ENCODE measurements at regions not wholly inside any gene's neighbourhood (a gene's known extent, or its start where the extent isn't known, plus 50 kb on each side); places are given as distances from the start of the nearest gene placed in this dataset.

DNA sequence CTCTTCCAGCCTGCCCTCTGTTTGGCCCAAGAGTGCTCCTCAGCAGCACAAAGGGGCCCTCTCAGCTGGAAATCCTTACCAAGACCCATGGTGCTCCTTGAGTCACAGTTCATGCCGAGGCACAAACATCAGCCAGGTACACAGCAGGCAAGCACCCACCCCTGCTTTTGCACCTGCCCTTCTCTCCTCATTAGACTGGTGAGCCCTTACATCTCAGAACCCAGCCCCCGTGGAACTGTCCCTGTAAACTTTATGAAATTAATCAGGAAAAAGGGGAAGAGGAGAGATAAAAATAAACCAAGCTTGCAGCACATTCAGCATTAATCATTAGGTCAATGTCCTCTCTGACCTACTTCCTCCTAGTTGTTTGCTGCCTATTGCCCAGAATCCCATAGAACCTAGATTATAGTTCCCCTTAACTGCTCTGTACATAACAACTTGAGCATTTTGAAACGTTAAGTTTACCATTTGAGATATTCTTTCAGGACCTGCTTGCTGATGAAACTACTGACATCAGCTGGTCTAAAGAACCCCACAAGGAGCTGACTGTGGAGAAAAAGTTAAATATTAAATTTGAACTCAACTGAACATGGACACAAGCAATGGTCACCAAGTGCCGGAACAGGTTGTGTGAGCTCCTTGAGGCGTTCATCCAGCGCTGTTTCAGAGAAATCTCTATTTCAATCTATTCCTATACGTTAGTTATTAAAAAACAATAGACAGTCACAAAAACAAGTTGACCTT lies 738.4 kb downstream of the MATN1 start:
- no peak overlapping the region for H3K4me3 Mint-ChIP-seq
- no peaks in the 10 kb centered on the region for H3K9me3 Mint-ChIP-seq
- no peaks in the 10 kb centered on the region for H3K4me1 Mint-ChIP-seq (ENCODE audit: low read depth)
- no peaks in the 10 kb centered on the region for H3K36me3 Mint-ChIP-seq (ENCODE audit: low read depth)
- intact Hi-C loops (cut with micrococcal nuclease): no loop called here
- no peak overlapping the region for H3K27ac Mint-ChIP-seq
- H3K27me3 Mint-ChIP-seq (ENCODE audit: insufficient read depth): no peaks in the 10 kb centered on the region
- DNase-seq (ENCODE audit: low spot score): no peak

DNA sequence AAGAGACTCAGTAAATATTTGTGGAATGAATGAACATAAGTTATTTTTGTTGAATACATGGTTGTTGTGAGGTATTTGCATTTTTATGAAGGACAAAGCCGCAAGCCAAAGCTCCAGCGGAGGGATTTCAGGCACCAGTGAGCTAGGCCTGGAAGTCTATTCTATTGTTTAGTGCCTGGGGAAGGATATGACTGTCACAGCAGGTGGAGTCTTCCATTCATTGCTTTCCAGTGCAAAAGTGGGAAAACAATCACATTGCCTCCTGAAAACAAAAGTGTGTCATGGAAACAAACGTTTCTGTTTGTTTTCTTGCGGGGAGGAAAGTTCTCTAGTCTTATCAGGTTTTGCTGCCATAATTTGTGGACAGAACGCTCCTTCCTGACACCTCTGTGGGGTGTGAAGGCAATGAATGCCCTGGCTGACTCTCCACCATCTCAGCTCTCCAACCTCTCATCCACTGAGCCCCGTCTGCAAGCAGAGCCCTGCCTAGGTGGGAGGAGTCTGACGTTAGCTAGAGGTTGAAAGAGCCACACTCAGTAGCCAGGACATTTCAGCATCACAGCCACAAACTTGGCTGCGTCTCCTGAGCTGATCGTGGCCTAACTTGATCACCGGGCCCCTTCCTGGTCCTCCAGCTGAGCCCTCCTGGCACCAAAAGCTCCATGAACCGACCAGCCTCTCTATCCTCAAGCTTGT lies 739.1 kb downstream of the MATN1 start:
- DNase-seq (ENCODE audit: low spot score): no peak
- H3K27me3 Mint-ChIP-seq (ENCODE audit: insufficient read depth): no peaks in the 10 kb centered on the region
- no peaks in the 10 kb centered on the region for H3K9me3 Mint-ChIP-seq
- H3K4me3 Mint-ChIP-seq: no peak overlapping the region
- H3K27ac Mint-ChIP-seq: no peak overlapping the region
- H3K36me3 Mint-ChIP-seq (ENCODE audit: low read depth): no peaks in the 10 kb centered on the region
- no peaks in the 10 kb centered on the region for H3K4me1 Mint-ChIP-seq (ENCODE audit: low read depth)
- intact Hi-C loops (cut with micrococcal nuclease): no loop called here

DNA sequence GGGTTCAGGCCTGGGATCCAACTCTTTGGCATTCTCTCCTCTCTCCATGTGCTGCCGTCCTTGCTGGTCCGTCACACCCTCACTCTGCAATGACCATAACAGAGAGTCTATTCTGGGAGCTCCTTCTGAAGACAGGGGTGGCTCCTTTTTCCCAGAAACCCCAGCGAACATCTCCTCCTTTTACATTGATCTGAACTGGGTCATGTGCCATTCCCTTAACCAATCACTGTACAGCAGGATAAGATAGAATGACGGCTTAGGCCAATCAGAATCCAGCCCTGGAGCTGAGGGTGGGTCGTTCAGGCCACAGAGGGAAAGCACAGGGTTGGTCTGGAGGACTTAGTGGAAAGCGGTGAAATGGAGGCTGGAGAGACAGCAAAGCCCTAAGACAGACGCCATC lies 740.1 kb downstream of the MATN1 start:
- intact Hi-C loops (cut with micrococcal nuclease): no loop called here
- DNase-seq (ENCODE audit: low spot score): no peak
- no peaks in the 10 kb centered on the region for H3K27me3 Mint-ChIP-seq (ENCODE audit: insufficient read depth)
- no peaks in the 10 kb centered on the region for H3K4me1 Mint-ChIP-seq (ENCODE audit: low read depth)
- H3K27ac Mint-ChIP-seq: no peak overlapping the region
- H3K36me3 Mint-ChIP-seq (ENCODE audit: low read depth): no peaks in the 10 kb centered on the region
- no peak overlapping the region for H3K4me3 Mint-ChIP-seq
- no peaks in the 10 kb centered on the region for H3K9me3 Mint-ChIP-seq

DNA sequence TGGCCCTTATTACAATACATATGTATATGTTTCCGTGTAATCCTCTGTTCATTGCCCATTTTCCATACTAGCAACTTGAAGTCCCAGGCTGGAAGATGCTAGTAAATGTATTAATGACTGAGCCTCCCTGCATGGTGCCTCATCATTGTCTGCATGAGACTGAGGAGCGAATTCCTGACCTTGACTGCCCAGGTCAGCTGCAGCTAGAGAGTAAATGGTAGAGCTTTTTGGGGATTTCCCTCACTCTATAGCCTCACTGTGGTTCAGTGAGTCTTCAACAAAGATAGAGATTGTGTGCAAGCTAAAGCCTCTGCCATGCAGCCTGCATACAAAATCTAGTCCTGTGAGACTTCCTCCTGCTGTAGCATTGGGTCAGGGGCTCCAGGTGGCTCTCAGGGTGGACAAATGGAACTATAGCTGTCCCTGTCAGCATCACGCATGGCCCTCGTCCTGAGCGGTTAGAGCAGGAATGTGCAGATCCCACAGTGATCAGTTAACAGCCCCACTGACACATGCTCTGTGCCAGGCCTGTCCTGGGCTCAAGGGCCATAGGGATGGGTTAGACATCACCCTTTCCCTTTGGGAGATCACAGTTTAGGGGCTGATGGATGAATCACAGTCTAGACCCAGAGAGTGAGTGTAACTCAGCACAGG lies 741.7 kb downstream of the MATN1 start:
- no peak for DNase-seq (ENCODE audit: low spot score)
- no peak overlapping the region for H3K4me3 Mint-ChIP-seq
- H3K27me3 Mint-ChIP-seq (ENCODE audit: insufficient read depth): no peaks in the 10 kb centered on the region
- intact Hi-C loops (cut with micrococcal nuclease): no loop called here
- no peaks in the 10 kb centered on the region for H3K4me1 Mint-ChIP-seq (ENCODE audit: low read depth)
- H3K27ac Mint-ChIP-seq: no peak overlapping the region
- H3K9me3 Mint-ChIP-seq: no peaks in the 10 kb centered on the region
- H3K36me3 Mint-ChIP-seq (ENCODE audit: low read depth): no peaks in the 10 kb centered on the region

DNA sequence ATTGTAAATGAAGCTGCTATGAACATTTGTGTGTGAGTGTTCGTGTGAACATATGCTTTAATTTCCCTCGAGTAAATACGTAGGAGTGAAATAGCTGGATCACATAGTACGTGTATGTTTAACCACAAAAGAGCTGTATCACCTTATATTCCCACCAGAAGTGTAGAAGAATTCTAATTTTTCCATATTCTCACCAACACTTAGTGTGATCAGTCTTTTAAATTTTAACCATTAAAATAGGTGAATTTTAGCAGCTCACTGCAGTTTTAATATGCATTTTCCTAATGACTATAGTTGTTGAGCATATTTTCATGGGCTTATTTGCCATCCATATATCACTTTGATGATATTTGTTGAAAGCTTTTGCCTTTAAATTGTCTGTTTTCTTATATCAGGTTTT lies 741.2 kb downstream of the PTPRU start:
- Mint-ChIP-seq H3K4me3 (no peak overlapping the region), H3K27ac (no peak overlapping the region), H3K27me3 (ENCODE audit: insufficient read depth) (no peaks in the 10 kb centered on the region), H3K36me3 (ENCODE audit: low read depth) (no peaks in the 10 kb centered on the region), H3K4me1 (ENCODE audit: low read depth) (peaks cover 10% of the 10 kb centered on the region), H3K9me3 (no peaks in the 10 kb centered on the region)
- intact Hi-C loops (cut with micrococcal nuclease): no loop called here
- no peak for DNase-seq (ENCODE audit: low spot score)

DNA sequence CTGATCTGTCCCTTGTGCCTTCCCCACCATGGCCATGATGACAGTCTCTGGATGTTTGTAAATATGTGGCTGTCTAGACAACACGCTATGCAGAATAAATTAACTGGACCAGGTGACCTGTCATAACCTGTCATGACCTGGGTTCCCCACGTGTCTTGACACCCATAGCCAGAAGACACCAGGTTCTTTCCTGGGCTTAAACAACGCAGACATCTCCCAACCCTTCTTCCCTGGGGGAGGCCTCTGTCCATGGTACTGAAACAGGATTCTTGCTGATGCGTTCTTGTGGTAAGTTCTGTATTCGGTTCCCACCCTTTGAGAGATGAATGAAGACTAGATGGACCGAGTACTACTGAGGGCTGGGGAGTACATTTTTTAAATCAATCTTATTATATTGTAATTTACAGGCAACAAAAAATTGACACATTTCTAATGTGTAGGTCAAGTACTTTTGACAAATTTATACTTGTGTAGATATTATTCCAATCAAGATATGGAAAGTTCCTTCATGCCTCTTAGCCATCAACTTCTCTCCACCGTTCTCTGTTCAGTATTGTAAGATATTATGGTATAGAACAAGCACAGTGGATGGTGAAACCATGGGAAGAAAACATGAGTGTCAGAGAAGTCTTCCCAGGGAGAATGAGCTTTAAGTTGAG lies 738.8 kb downstream of the PTPRU start:
- Mint-ChIP-seq H3K4me3 (no peak overlapping the region), H3K27me3 (ENCODE audit: insufficient read depth) (no peaks in the 10 kb centered on the region), H3K4me1 (ENCODE audit: low read depth) (peaks cover 10% of the 10 kb centered on the region), H3K9me3 (no peaks in the 10 kb centered on the region), H3K27ac (no peak overlapping the region), H3K36me3 (ENCODE audit: low read depth) (no peaks in the 10 kb centered on the region)
- DNase-seq (ENCODE audit: low spot score): no peak
- intact Hi-C loops (cut with micrococcal nuclease): no loop called here

DNA sequence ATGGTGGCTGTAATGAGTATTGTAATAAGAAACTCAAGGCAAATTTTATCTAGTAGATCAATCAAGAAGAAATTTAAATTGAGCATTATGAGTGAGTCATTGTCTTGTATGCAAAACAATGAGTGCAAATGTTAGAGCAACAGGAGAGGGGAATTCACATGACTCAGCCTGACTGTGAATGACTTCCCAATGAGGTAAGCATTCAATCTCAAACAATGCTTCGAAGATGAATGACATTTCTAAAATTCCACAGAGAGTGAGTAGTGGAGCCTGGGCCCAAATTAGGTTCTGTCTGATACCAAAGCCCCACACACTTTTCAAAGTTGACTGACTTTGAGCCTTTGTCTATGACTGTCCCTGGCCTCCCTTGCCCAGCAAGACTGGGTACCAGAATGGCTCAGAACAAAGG lies 738.0 kb downstream of the PTPRU start:
- Mint-ChIP-seq H3K27me3 (ENCODE audit: insufficient read depth) (no peaks in the 10 kb centered on the region), H3K4me3 (no peak overlapping the region), H3K27ac (no peak overlapping the region), H3K4me1 (ENCODE audit: low read depth) (peaks cover 10% of the 10 kb centered on the region), H3K36me3 (ENCODE audit: low read depth) (no peaks in the 10 kb centered on the region), H3K9me3 (no peaks in the 10 kb centered on the region)
- intact Hi-C loops (cut with micrococcal nuclease): no loop called here
- no peak for DNase-seq (ENCODE audit: low spot score)

DNA sequence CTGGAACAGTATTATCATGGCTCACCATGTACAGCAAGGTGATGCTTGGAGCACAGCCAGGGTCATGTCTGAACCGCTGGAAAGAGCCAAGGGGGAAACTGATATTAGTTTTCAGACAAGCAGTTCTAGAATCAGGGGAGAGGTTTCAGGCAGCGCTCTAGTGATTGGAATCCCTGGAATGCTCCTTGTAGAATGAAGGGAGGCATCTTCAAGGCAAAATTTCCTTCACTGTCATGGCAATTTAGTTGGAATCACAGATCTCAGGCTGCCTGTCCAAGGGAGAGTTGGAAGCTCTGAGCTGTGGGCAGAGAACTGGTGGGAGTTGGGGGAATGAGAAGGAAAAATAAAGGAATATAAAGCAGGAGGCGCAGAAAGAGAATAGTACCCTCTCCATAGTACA lies 737.1 kb downstream of the PTPRU start:
- intact Hi-C loops (cut with micrococcal nuclease): no loop called here
- no peak for DNase-seq (ENCODE audit: low spot score)
- H3K36me3 Mint-ChIP-seq (ENCODE audit: low read depth): no peaks in the 10 kb centered on the region
- H3K4me1 Mint-ChIP-seq (ENCODE audit: low read depth): peaks cover 10% of the 10 kb centered on the region
- H3K27ac Mint-ChIP-seq: no peak overlapping the region
- H3K27me3 Mint-ChIP-seq (ENCODE audit: insufficient read depth): peaks cover 1% of the 10 kb centered on the region
- H3K4me3 Mint-ChIP-seq: no peak overlapping the region
- H3K9me3 Mint-ChIP-seq: no peaks in the 10 kb centered on the region

DNA sequence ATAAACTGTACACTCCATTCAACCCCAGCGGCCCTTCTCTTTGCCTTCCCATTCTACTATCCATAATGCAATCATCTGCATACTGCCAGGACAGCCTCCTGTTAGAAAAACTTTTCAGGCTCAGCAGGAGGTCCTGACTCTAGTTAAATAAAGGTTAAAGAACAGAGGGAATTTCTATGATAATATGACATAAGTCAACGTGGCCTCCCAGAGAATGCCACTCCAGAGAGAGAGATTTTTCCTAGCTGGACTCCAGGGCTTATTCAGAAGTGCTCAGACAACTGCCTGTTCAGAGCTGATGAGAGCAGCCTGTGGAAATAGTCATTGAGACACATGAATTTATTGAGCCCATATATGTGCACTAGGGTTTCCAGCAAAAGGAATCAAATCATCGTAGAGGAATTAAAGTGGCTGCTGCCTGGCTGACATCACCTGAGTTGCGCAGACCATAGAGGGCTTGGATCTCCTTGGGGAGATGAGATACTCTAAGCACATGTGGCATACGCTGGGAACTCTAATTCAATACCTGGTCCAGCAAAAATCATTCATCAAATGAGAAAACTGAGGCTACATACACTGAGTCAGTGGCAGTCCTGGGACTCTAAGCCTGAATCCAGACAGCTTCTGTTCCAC lies 736.2 kb downstream of the PTPRU start:
- no peaks in the 10 kb centered on the region for H3K36me3 Mint-ChIP-seq (ENCODE audit: low read depth)
- no peak overlapping the region for H3K27ac Mint-ChIP-seq
- H3K4me1 Mint-ChIP-seq (ENCODE audit: low read depth): peaks cover 10% of the 10 kb centered on the region
- no peak for DNase-seq (ENCODE audit: low spot score)
- intact Hi-C loops (cut with micrococcal nuclease): no loop called here
- no peak overlapping the region for H3K4me3 Mint-ChIP-seq
- H3K27me3 Mint-ChIP-seq (ENCODE audit: insufficient read depth): peaks cover 4% of the 10 kb centered on the region
- H3K9me3 Mint-ChIP-seq: no peaks in the 10 kb centered on the region

DNA sequence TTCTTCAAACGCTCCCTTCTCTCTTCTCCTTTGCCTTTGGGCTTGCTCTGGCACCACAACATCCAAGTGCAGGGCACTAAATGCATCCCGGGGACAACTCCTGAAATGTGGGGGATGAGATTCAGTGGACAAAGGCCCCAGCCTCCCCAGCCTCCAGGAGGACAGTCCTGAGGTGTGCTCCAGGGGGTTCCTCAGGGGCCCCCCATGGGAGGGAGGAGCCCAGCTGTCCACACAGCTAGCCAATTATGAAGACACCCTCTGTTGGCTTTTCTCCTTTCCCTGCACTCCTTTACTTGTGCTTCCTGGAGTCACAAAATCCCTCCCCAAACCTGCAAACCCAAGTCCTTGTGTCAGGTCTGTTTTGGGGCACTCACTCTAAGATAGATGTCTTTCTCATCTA lies 735.4 kb downstream of the PTPRU start:
- intact Hi-C loops (cut with micrococcal nuclease): no loop called here
- Mint-ChIP-seq H3K9me3 (no peaks in the 10 kb centered on the region), H3K36me3 (ENCODE audit: low read depth) (no peaks in the 10 kb centered on the region), H3K4me1 (ENCODE audit: low read depth) (peaks cover 10% of the 10 kb centered on the region), H3K4me3 (no peak overlapping the region), H3K27ac (no peak overlapping the region), H3K27me3 (ENCODE audit: insufficient read depth) (peaks cover 4% of the 10 kb centered on the region)
- DNase-seq (ENCODE audit: low spot score): no peak

DNA sequence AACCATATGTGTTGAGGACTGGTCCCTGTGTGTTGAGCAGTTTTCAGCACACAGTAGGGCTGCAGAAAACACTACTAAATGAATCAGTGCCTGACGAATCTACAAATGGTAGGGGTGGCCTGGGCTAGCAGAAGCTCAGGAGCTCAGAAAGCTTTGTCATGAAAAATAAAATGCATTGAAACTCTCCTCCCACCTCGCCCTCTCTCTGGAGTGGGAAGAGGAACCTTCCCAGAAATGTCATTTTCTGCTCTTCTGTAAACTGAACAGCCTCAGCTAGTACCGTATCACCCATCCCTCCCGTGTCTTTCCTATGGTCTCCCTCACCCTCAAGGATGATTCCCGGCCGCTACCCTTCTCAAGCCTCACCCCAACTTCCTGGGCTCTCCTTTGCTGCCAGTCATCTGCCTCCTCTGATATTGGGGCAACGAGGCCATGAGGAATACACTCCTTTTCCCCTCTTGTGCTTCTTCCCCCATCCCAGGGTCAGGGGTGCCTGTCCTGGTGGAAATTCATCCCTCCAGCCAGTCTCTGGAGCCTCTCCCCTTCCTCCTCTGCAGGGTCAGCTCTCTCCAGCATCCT lies 734.5 kb downstream of the PTPRU start:
- Mint-ChIP-seq H3K4me3 (no peak overlapping the region), H3K27me3 (ENCODE audit: insufficient read depth) (peaks cover 4% of the 10 kb centered on the region), H3K4me1 (ENCODE audit: low read depth) (peaks cover 10% of the 10 kb centered on the region), H3K27ac (no peak overlapping the region), H3K9me3 (no peaks in the 10 kb centered on the region), H3K36me3 (ENCODE audit: low read depth) (no peaks in the 10 kb centered on the region)
- intact Hi-C loops (cut with micrococcal nuclease): no loop called here
- DNase-seq (ENCODE audit: low spot score): no peak

DNA sequence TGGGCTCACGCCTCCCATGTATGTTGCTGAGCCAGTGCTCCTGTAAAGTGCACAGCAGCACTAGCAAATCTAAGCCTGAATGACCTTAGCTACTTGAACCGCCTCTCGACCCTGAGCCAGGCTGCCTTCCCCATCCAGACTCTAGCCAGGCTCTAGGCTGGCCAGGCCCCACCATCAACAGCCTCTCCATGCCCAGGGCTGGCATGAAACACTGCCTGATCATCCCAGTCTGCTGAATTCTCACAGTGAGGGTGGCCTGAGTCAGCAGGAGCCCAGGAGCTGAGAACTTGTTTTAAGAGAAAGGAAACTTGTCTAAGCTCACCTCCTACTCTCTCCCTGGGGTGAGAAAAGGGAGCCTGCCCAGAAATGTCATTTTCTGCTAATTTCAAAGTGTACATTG lies 733.3 kb downstream of the PTPRU start:
- Mint-ChIP-seq H3K27me3 (ENCODE audit: insufficient read depth) (peaks cover 4% of the 10 kb centered on the region), H3K9me3 (no peaks in the 10 kb centered on the region), H3K36me3 (ENCODE audit: low read depth) (no peaks in the 10 kb centered on the region), H3K27ac (no peak overlapping the region), H3K4me1 (ENCODE audit: low read depth) (peaks cover 9% of the 10 kb centered on the region), H3K4me3 (no peak overlapping the region)
- no peak for DNase-seq (ENCODE audit: low spot score)
- intact Hi-C loops (cut with micrococcal nuclease): no loop called here

Data from activated T-helper 1 cell treated with anti-CD3 and anti-CD28 coated beads, Interleukin-12 subunit alpha, Interleukin-12 subunit beta, Interleukin-2, Interleukin-4 antibody, amounts not matched to agents 30 ng/mL and 10 ng/mL and 1 ng/mL, durations not matched to agents 14 hours and 24 hours and 36 hours (primary cell).